PC-3 (cell line): ENCODE measurements at regions not wholly inside any gene's neighbourhood (a gene's known extent, or its start where the extent isn't known, plus 50 kb on each side); places are given as distances from the start of the nearest gene placed in this dataset.

Experiments
- CTCF ChIP-seq: fragments of 300-600 bp; sonication (generic); conservative IDR thresholded peaks from 2 replicates; pipeline ENCODE4 v1.5.1; 2017; ENCODE audit warnings: antibody characterized with exemption, low read depth, mild to moderate bottlenecking, low read length
- EZH2 ChIP-seq: fragments of 300-600 bp; sonication (generic); IDR thresholded peaks from one replicate; pipeline ENCODE4 v1.6.1; 2017; ENCODE audit warnings: antibody characterized with exemption, mild to moderate bottlenecking, low read length; ENCODE audit not compliant: unreplicated experiment
- EZH2phosphoT487 ChIP-seq: fragments of 300-600 bp; sonication (generic); IDR thresholded peaks from 2 replicates; pipeline ENCODE4 v1.6.1; 2018; ENCODE audit warnings: mild to moderate bottlenecking, antibody characterized with exemption, low read length, borderline replicate concordance

GRCh38 chr9:81741103-81741502, 51.8 kb upstream of the TLE1 start:
- TF ChIP-seq CTCF (no peak), EZH2 (no peak), EZH2phosphoT487 (no peak)
